ENCODE measurements at regions not wholly inside any gene's neighbourhood (a gene's known extent, or its start where the extent isn't known, plus 50 kb on each side); places are given as distances from the start of the nearest gene placed in this dataset.

DNA sequence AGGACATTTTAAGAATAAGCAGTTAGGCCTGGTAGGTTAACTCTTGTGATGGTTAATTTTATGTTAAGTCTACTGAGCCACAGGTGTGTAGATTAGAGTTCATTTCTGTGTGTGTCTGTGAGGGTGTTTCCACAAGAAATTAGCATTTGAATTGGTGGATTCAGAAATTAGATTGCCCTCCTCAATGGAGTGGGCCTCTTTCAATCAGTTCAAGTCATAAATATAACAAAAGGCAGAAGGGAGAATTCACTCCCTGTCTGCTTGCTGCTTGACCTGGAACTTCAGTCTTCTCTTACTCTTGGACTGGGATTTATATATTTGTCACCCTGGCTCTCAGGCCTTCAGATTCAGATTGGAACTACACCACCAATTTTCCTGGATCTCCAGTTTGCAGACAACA lies 55.3 kb upstream of the POM121L12 start:
- DNase-seq, result no peak
- no peak overlapping the region for H3K27ac Mint-ChIP-seq (ENCODE audit: unreplicated experiment)

DNA sequence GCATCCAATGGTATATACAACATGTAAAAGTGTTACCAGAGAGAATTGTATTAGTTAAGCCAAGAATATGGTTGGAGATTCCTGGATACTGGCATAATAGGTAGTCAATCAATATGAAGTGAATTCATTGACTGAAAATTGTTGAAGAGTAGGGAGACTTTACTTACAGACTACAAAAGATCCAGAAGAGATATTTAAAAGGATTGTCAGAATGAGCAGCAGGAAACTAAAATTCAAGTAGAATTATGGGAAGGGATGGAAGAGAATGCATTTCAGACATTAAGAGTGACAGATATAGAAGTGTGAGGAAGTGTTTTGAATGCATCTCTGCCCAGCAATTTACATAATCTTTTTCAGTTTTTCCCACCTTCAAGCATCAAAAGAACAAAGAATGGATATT lies 62.3 kb upstream of the POM121L12 start:
- Mint-ChIP-seq H3K4me1 (ENCODE audit: low read depth, unreplicated experiment) (no peaks in the 10 kb centered on the region), H3K9me3 (ENCODE audit: unreplicated experiment) (no peaks in the 10 kb centered on the region), H3K27me3 (ENCODE audit: unreplicated experiment) (no peaks in the 10 kb centered on the region), H3K36me3 (ENCODE audit: unreplicated experiment) (no peaks in the 10 kb centered on the region), H3K4me3 (ENCODE audit: unreplicated experiment) (no peak overlapping the region), H3K27ac (ENCODE audit: unreplicated experiment) (no peak overlapping the region)
- no peak for DNase-seq
- TF ChIP-seq, protein P1, sequence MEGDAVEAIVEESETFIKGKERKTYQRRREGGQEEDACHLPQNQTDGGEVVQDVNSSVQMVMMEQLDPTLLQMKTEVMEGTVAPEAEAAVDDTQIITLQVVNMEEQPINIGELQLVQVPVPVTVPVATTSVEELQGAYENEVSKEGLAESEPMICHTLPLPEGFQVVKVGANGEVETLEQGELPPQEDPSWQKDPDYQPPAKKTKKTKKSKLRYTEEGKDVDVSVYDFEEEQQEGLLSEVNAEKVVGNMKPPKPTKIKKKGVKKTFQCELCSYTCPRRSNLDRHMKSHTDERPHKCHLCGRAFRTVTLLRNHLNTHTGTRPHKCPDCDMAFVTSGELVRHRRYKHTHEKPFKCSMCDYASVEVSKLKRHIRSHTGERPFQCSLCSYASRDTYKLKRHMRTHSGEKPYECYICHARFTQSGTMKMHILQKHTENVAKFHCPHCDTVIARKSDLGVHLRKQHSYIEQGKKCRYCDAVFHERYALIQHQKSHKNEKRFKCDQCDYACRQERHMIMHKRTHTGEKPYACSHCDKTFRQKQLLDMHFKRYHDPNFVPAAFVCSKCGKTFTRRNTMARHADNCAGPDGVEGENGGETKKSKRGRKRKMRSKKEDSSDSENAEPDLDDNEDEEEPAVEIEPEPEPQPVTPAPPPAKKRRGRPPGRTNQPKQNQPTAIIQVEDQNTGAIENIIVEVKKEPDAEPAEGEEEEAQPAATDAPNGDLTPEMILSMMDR (IDR thresholded peaks at IDR 0.05; ENCODE audit: partially characterized antibody, unreplicated experiment), result no peak

More for the DNA sequence above, 55.3 kb upstream of the POM121L12 start:
- H3K27me3 Mint-ChIP-seq (ENCODE audit: unreplicated experiment), result no peaks in the 10 kb centered on the region
- TF ChIP-seq, protein P1 (IDR thresholded peaks at IDR 0.05; ENCODE audit: partially characterized antibody, unreplicated experiment), result no peak
- peaks cover 3% of the 10 kb centered on the region for H3K9me3 Mint-ChIP-seq (ENCODE audit: unreplicated experiment)
- no peak overlapping the region for H3K4me3 Mint-ChIP-seq (ENCODE audit: unreplicated experiment)
- peaks cover 8% of the 10 kb centered on the region for H3K36me3 Mint-ChIP-seq (ENCODE audit: unreplicated experiment)
- no peaks in the 10 kb centered on the region for H3K4me1 Mint-ChIP-seq (ENCODE audit: low read depth, unreplicated experiment)

DNA sequence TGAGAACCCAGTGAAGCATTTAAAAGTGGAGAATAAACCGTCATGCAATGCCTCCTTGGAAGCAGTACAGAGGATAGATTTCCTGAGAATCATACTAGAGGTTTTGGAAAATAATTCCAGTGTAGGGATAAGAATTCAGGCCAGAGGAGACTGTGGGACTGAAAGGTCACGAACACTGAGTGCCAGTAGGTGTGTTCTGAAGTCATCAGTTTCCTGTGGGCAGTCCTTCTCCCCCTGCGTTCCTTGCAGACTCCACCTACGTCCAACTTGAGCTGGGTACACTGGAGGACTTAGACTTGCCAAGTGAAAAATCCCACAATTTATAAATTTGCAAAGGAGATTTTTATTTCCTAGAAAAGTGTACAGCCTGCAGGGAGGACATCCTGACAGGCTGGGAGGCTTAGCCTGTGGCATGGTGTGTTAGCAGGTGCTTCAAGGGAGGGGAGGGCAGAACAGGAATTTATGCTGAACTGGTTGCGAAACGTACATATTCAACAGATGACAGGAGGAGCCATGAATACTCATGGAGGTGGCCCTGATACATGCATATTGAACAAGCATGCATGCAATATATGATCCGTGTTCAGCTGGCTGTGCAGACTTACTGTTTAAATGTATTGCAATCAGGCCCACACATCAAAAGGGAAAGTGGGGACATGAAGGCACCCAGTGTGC lies 72.9 kb upstream of the POM121L12 start:
- no peak overlapping the region for H3K4me3 Mint-ChIP-seq (ENCODE audit: unreplicated experiment)
- DNase-seq, result no peak
- TF ChIP-seq, protein P1 (IDR thresholded peaks at IDR 0.05; ENCODE audit: partially characterized antibody, unreplicated experiment), result no peak
- no peaks in the 10 kb centered on the region for H3K36me3 Mint-ChIP-seq (ENCODE audit: unreplicated experiment)
- H3K4me1 Mint-ChIP-seq (ENCODE audit: low read depth, unreplicated experiment), result no peaks in the 10 kb centered on the region
- H3K9me3 Mint-ChIP-seq (ENCODE audit: unreplicated experiment), result no peaks in the 10 kb centered on the region
- no peak overlapping the region for H3K27ac Mint-ChIP-seq (ENCODE audit: unreplicated experiment)
- H3K27me3 Mint-ChIP-seq (ENCODE audit: unreplicated experiment), result no peaks in the 10 kb centered on the region

DNA sequence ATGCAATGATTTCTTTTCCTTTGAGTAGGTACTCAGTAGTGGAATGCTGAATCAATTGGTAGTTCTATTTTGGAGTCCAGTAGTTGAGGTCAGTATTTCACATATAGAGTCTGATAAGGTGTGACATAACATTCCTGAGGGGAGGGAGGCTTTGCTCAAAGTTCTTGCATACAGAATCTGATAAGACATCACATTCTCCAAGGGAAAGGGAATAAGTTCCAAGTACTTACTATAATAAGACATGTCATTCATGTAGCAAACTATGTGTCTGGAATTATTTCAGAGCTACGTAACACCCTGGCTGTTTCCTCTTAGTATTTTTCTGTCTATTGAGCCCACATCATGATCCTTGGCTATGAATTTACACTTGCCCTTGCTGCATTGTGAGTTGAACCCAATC lies 74.3 kb upstream of the POM121L12 start:
- no peak overlapping the region for H3K4me3 Mint-ChIP-seq (ENCODE audit: unreplicated experiment)
- H3K27ac Mint-ChIP-seq (ENCODE audit: unreplicated experiment), result no peak overlapping the region
- DNase-seq, result no peak
- no peaks in the 10 kb centered on the region for H3K36me3 Mint-ChIP-seq (ENCODE audit: unreplicated experiment)
- TF ChIP-seq, protein P1 (IDR thresholded peaks at IDR 0.05; ENCODE audit: partially characterized antibody, unreplicated experiment), result no peak
- no peaks in the 10 kb centered on the region for H3K4me1 Mint-ChIP-seq (ENCODE audit: low read depth, unreplicated experiment)
- no peaks in the 10 kb centered on the region for H3K27me3 Mint-ChIP-seq (ENCODE audit: unreplicated experiment)
- no peaks in the 10 kb centered on the region for H3K9me3 Mint-ChIP-seq (ENCODE audit: unreplicated experiment)

DNA sequence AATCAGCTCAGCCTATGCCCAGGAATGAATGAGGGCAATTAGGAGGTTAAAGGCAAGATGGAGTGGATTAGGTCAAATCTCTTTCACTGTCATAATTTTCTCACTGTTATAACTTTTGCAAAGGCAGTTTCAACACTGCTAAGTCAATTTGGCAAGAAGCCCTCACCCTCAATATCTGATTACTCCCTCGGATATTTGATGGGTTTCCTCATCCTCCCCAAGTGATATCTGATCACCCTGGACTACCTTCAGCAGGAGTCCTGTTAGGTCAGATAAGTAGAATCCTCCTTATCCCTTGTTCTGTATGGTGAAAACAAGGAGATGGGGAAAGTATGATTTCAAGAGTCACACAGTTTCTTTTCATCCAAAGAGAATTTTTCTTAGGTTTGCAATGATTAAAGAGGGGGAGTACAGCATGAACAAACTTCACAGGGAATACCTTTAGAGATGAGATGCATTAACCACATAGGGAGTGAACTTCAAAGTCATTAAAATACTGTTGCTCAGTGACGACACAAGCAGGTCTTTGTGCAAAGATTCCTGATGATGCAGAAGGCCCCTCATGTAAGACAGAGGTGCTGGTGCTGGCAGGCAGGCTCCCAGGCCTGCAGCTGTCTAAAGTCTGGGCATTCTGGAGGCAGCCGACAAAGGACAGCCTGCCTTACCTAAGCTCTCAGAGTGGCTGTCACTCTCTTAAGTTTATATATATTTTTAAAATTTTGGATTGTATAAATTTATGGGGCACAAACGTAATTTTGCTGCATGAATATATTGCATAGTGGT lies 75.4 kb upstream of the POM121L12 start:
- no peaks in the 10 kb centered on the region for H3K36me3 Mint-ChIP-seq (ENCODE audit: unreplicated experiment)
- no peak overlapping the region for H3K27ac Mint-ChIP-seq (ENCODE audit: unreplicated experiment)
- TF ChIP-seq, protein P1 (IDR thresholded peaks at IDR 0.05; ENCODE audit: partially characterized antibody, unreplicated experiment), result no peak
- no peak overlapping the region for H3K4me3 Mint-ChIP-seq (ENCODE audit: unreplicated experiment)
- no peaks in the 10 kb centered on the region for H3K4me1 Mint-ChIP-seq (ENCODE audit: low read depth, unreplicated experiment)
- H3K27me3 Mint-ChIP-seq (ENCODE audit: unreplicated experiment), result no peaks in the 10 kb centered on the region
- no peaks in the 10 kb centered on the region for H3K9me3 Mint-ChIP-seq (ENCODE audit: unreplicated experiment)
- no peak for DNase-seq
